Chondrocyte (in vitro differentiated cells): ENCODE measurements at regions not wholly inside any gene's neighbourhood (a gene's known extent, or its start where the extent isn't known, plus 50 kb on each side); places are given as distances from the start of the nearest gene placed in this dataset.

Experiments
- DNase-seq: peaks from one replicate; pipeline ENCODE4 v3.0.0; 2021; ENCODE audit warnings: mixed read lengths, low spot score
- H3K27ac Mint-ChIP-seq: one replicate; pipeline ENCODE4 v1.8.0; 2021; ENCODE audit warnings: mild to moderate bottlenecking, moderate library complexity, mixed read lengths; ENCODE audit not compliant: unreplicated experiment
- H3K27me3 Mint-ChIP-seq: 2 replicates; pipeline ENCODE4 v1.8.0; 2021; ENCODE audit warnings: low read depth, mixed read lengths
- H3K36me3 Mint-ChIP-seq: 2 replicates; pipeline ENCODE4 v1.8.0; 2021; ENCODE audit warnings: low read depth, mixed read lengths
- H3K4me1 Mint-ChIP-seq: 2 replicates; pipeline ENCODE4 v1.8.0; 2021; ENCODE audit warnings: low read depth, mild to moderate bottlenecking, mixed read lengths
- H3K4me3 Mint-ChIP-seq: one replicate; pipeline ENCODE4 v1.8.0; 2021; ENCODE audit warnings: mild to moderate bottlenecking, moderate library complexity, mixed read lengths; ENCODE audit not compliant: unreplicated experiment
- H3K9me3 Mint-ChIP-seq: 2 replicates; pipeline ENCODE4 v1.8.0; 2021; ENCODE audit warnings: low read depth, mixed read lengths
- CTCF ChIP-seq: fragments of 200-600 bp; sonication (generic); IDR thresholded peaks from 2 replicates; pipeline ENCODE4 v1.5.0; 2021; ENCODE audit warnings: antibody characterized with exemption, mild to moderate bottlenecking, moderate library complexity

GRCh38 chr5:105288946-105289345, 1726.4 kb upstream of the NUDT12 start:
- no peaks in the 10 kb centered on the region for H3K4me1 Mint-ChIP-seq
- no peak overlapping the region for H3K4me3 Mint-ChIP-seq
- no peaks in the 10 kb centered on the region for H3K9me3 Mint-ChIP-seq
- H3K36me3 Mint-ChIP-seq = no peaks in the 10 kb centered on the region
- no peak for TF ChIP-seq CTCF
- DNase-seq = no peak
- no peak overlapping the region for H3K27ac Mint-ChIP-seq
- no peaks in the 10 kb centered on the region for H3K27me3 Mint-ChIP-seq

GRCh38 chr5:105283134-105283533, 1720.5 kb upstream of the NUDT12 start:
- no peaks in the 10 kb centered on the region for H3K4me1 Mint-ChIP-seq
- H3K36me3 Mint-ChIP-seq = no peaks in the 10 kb centered on the region
- DNase-seq = no peak
- H3K27me3 Mint-ChIP-seq = no peaks in the 10 kb centered on the region
- H3K4me3 Mint-ChIP-seq = no peak overlapping the region
- no peaks in the 10 kb centered on the region for H3K9me3 Mint-ChIP-seq
- no peak for TF ChIP-seq CTCF
- no peak overlapping the region for H3K27ac Mint-ChIP-seq

- no peak overlapping the region for H3K4me3 Mint-ChIP-seq
- no peaks in the 10 kb centered on the region for H3K36me3 Mint-ChIP-seq
- TF ChIP-seq CTCF = no peak
These were observed 1711.5 kb upstream of the NUDT12 start for GRCh38 chr5:105274079-105274478.

GRCh38 chr5:105263515-105263914, 1700.9 kb upstream of the NUDT12 start:
- Mint-ChIP-seq H3K36me3 (no peaks in the 10 kb centered on the region), H3K27me3 (no peaks in the 10 kb centered on the region), H3K4me3 (no peak overlapping the region), H3K27ac (no peak overlapping the region), H3K4me1 (no peaks in the 10 kb centered on the region), H3K9me3 (no peaks in the 10 kb centered on the region)
- no peak for TF ChIP-seq CTCF
- DNase-seq = no peak

More at GRCh38 chr5:105274079-105274478, 1711.5 kb upstream of the NUDT12 start:
- Mint-ChIP-seq H3K4me1 (peaks cover 3% of the 10 kb centered on the region), H3K27ac (no peak overlapping the region), H3K27me3 (no peaks in the 10 kb centered on the region), H3K9me3 (peaks cover 4% of the 10 kb centered on the region)
- DNase-seq = no peak

- no peaks in the 10 kb centered on the region for H3K27me3 Mint-ChIP-seq
- DNase-seq = no peak
- no peak overlapping the region for H3K27ac Mint-ChIP-seq
- no peak for TF ChIP-seq CTCF
- H3K4me1 Mint-ChIP-seq = no peaks in the 10 kb centered on the region
- no peaks in the 10 kb centered on the region for H3K9me3 Mint-ChIP-seq
- no peaks in the 10 kb centered on the region for H3K36me3 Mint-ChIP-seq
- no peak overlapping the region for H3K4me3 Mint-ChIP-seq
These were observed 1697.1 kb upstream of the NUDT12 start for GRCh38 chr5:105259581-105260217.
